ENCODE measurements at regions not wholly inside any gene's neighbourhood (a gene's known extent, or its start where the extent isn't known, plus 50 kb on each side); places are given as distances from the start of the nearest gene placed in this dataset.

DNA sequence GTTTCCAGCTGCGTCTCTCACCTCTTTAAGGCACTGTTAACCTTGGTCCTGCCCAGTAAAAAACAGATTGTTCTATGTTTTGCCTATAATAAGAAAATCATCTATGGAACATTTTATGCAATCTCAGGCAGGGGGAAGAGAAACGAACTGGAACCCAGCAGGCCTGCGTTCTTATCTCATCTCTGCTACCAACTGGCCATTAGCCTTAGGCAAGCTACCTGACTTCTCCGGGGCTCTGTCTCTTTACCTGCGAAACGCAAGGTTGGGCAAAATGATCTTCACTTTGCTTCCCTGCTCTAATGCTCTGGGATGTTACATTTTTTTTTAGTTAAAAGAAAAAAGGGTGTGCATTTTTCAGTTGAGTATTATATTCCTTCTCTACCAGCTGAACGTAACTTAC, 70.5 kb upstream of the WIPF1 start:
- DNase-seq (ENCODE audit: low read depth) = no peak

DNA sequence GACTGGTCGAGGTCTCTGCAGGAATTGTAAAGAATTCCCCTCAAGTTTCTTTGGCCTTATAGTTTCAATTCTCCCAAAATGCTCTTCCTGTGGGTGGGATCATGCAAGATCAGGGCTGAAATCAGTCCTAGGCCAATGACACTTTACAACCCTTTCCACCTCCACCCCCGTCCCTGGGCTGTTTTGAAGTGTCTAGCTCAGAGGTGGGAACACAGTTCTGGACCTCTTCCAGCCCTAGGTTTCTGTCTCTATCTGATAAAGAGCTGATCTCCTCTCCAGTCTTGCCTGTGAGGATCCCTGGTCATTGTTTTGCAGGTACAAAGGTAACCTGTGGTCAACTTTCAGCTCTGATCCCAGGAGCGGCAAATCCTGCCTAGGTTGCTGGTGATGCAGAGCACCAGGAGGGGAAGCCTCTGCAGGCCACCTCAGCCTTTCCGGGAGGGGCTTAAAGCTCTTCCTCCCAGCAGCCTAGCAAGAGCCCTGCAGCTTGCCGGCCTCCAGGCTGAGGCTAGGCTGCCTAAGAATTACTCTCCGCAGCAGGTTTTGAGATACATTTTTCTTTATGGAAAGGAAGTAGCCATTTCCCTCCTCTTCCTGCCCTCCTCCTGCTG, 69.8 kb upstream of the WIPF1 start:
- DNase-seq (ENCODE audit: low read depth) = no peak

DNA sequence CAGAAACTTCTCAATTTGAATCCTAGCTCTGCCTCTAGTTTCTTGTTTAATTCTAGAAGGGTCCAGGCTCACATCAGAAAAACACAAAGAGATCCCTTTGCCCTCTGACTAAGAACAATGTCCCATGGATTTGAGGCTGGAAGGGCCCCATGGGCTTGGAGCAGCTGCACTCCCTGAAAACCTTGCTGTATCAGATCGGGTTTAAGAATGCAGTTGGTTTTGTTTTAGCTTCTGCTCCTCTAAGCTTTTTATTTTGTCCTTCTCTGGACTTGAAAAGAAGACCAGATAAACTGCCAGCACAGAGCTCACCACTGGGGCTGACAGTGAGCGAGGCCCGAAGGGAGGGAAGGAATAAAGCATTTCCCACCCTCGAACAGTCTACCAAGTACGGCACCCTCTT, 69.2 kb upstream of the WIPF1 start:
- no peak for DNase-seq (ENCODE audit: low read depth)

DNA sequence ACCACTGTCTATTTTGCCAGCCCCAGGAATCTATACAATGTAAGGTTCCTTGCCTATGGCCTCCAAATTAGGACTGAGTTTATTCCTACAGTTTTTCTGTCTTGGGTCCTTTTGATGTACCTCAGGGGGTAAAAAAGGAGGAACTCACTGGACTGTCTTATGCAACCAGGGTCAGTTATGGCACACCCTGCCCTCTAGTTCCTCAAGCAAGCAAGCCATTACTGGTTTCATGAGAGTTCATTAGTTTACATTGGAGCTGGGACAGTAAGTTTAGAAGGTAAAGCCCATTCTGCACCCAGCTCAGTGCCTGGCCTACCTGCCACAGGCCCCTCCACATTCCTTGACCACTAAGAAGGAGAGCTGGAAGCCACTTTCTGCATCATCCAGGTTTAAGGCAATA, 68.7 kb upstream of the WIPF1 start:
- no peak for DNase-seq (ENCODE audit: low read depth)

DNA sequence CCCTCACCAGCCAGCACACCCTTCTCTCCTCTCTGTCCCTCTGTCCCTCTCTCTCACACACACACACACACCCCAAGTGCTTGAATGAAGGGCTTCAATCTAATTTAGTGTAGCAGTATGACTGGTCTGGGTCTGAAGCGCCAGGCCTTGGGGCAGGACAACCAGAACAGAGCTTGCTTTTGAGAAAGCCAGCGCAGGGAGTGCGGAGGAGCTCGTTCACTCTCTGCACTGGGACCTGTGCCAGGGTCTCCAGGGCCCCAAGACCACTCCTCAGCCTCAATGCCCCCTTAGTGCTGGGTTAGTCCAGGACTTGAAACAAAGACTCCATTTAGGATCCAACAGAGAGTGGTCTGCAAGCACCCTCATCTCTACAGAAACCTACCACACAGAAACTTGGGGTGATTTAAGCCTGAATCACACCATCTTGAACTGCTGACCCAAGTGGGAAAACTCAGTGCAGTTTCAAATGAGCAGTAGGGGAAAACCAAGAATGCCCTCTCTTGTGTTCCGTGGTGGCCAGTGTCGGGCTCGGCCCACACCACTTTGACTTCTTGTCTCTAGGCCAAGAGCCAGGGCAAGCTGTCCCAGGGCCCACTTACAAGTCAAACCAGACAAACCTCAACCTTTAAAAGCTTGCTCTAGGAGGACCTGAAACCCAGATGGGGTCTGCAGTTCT, 66.6 kb upstream of the WIPF1 start:
- no peak for DNase-seq (ENCODE audit: low read depth)

DNA sequence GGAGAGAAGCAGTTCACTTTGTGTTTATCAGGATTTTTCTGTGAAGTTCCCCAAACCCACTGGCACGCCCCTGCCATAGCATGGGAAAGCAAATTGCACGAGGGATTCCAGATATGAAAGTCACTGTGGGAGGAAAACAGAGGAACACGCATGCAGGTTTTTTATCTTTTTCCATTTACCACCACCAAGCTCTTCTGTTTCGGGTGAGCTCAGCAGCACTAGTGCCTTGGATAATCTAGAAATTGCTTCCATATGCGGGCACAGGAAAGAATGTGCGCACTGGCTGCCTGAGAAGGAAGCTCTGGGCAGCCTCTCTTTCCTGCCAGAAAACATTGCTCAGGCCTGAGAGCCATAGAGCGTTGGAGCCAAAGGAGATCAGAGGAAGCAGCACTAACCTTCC, 65.9 kb upstream of the WIPF1 start:
- DNase-seq (ENCODE audit: low read depth) = no peak

DNA sequence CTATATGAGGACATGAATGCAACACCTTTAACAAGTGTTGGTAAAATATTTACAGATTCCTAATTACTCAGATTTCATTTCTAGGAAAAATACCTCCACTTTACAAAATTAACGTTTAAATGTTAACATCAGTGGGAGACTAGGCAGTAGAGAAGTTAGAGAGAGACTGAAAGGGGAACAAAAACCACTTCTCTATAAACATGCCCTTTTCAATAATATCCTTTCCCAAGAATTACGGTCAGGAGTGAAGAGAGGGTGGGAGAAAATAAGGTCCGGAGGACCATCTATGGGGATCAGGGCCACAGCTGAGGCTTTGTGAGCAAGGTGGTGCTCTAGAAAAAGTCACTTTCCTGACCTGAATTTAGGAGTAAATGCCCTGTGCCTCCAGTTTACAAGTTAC, 65.3 kb upstream of the WIPF1 start:
- DNase-seq (ENCODE audit: low read depth) = no peak

DNA sequence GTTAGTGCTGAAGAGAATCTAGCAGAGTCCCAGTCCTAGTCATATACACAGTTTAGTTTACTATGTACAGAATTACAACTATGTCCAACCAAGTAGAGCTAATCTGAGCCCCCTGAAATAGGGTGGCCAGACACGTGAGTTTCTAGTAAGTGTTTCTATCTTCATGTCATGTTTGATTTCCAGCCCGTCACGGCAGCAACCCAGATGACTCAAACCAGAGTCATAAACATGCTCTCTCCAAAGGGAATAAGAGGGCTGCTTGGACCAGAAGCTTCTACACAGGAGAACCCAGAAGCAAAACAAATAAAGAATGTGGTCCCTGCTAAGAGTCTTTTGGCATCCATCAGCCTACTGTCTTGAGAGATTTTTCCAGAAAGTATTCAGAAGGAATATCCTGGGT, 64.9 kb upstream of the WIPF1 start:
- no peak for DNase-seq (ENCODE audit: low read depth)

DNA sequence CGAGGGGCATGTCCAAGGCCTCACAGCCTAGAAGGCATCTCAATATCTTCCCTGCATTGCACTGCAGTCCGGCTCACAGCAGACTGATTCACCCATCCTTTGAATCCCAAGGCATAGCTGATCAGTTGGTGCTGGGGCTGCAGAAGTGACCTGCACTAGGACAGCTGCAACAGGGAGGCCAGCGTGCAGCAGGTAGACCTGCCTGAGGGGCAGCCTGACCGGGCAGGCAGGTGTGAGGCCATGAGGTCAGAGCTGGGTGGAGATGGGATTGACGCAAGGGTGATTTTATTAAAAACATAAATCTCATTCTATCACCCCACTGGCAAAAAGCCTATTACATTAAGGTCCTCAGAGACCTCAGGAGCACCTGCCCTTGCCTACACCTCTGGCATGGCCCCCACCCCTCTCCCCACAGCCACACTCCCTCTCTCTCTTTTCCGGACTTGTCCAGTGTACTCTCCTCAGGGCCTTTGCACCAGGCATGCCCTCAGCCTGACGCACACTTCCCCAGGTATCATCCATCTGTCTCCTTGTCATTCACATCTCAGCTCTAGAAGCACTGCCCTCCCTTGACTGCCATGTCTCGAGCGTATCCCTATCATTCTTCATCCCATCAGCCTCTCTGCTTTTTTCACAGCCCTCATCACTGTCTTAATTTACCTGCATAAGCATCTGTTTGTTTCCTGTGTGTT, 63.5 kb upstream of the WIPF1 start:
- no peak for DNase-seq (ENCODE audit: low read depth)

DNA sequence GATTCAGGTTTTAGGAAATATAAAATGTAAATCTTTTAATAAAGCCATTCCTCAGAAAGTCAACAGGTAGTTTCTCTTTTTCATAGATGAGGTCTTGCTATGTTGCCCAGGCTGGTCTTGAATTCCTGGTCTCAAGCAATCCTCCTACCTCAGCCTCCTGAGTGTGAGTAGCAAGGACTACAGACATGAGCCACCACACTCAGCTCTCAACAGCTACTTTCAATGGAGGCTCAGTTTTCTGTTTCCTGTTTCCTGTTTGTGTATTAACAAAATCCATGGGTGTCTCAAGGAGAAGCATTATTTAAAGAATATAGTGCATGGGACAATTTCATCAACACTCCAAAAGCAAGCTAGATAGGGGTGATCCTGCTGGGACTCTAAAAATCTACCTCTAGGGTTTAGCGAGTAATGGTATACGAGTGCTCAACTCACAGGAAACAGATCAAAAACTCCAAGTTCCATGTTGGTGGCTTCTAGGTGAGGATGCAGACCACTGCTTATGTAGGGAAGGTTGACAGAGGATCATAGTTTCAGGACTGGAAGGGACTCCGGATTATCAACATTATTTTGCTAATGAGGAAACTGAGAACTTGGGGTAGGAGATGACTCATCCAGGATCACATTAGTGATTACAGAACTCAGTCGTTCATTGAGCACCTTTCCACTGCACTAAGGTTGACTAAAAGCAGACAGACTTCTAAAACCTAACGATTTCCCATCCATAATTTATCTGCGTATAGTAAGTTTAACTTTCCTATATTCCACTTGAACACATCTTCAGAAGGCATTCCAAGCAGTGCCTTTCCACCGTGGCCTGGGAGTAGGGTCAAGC, 61.7 kb upstream of the WIPF1 start:
- no peak for DNase-seq (ENCODE audit: low read depth)

DNA sequence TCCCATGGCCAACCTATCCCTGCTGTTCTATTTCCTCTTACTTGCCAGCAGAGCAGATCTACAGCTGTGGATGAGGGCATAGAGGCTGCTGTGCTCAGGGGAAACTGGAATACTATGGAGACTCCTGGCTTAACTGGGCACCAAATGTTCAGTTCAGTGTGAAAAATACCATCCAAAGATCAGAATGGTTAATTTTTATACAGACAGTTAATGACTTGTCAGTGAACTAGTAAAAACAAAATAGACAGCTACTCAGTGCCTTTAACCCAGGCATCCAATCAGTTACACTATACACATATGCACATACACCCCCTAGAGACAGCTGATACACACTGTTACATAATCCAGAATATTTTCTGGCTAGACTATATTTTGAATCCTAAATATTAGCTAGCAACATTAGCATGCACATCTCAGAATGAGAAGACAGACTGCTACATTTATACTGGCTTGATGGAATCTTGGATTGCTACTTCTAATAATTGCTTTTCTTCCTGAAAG, 59.1 kb upstream of the WIPF1 start:
- no peak for DNase-seq (ENCODE audit: low read depth)

DNA sequence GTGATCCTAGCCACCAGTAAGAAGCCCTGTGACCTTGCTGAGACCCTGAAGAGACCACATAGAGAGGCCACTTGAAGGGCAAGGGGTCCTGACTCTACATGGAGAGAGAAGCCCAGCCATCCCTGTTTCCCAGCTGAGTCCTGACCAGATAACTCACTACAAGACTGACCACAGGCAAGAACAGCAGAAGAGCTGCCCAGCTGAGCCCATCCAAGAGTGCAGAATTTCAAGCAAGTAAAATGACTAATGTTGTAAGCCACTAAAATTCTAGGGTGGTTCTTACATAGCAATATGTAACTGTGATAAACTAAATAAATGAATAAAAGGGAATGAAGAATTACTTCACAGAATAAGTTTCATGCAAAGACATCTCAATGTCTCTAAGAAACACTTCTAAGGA, 58.4 kb upstream of the WIPF1 start:
- DNase-seq (ENCODE audit: low read depth) = no peak

DNA sequence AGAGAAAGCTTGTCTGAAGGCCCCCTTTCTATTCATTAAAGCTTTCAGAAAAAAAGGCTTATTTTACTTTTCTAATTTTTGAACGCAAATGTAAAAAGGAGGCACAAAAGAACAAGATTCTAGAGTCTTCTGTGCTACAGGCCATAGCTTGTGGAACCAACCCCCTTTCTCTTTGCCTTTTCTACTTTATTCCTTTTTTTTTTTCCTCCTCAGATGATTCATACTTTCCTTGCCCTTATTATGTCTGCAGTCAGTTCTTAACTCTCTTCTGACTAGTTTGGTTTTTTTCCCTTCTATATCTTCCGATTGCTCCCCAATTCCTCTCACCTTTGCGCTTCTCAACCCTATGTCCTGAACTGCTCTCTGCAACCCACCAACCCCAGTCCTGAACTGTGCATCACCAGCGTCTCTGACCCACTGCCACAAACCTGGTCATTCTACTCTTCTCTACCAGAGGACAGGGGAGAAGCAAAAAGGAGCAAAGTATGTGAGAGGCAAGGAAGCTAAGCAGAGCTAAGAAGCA, 56.9 kb upstream of the WIPF1 start:
- no peak for DNase-seq (ENCODE audit: low read depth)

DNA sequence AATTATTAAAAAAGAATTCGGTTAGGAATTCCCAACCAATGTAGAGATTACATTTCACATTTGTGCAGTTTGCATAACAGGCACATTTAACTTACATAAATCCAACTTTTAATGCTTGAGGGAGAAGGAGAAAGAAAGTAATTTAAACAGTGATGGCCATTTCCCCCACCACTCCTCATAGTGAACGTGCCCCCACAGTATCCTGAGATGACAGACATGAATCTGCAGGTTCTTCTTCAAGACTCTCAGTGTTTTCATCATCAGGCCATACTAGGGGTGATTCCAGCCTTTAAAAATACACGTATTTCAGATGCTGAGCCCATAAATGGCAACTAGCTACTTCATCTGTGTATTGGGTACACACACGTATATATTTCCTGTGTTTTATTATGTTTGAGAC, 51.3 kb upstream of the WIPF1 start:
- DNase-seq (ENCODE audit: low read depth) = no peak

All from activated T-cell treated with anti-CD3 and anti-CD28 coated beads for 24 hours (primary cell).